Activated T-helper 1 cell treated with Interleukin-2 at 50 U/mL for 16 hours (primary cell): ENCODE measurements at regions not wholly inside any gene's neighbourhood (a gene's known extent, or its start where the extent isn't known, plus 50 kb on each side); places are given as distances from the start of the nearest gene placed in this dataset.

ENCODE experiments used
- DNase-seq: peaks from one replicate; pipeline ENCODE4 v3.0.0-alpha.2; 2020; ENCODE audit warnings: low read depth

GRCh38 chr13:109593230-109593629 lies 193.2 kb downstream of the IRS2 start:
- no peak for DNase-seq

- DNase-seq: no peak
Observed at GRCh38 chr13:109592770-109593169, 193.6 kb downstream of the IRS2 start.

- DNase-seq: no peak
Observed at GRCh38 chr13:109587689-109588088, 198.7 kb downstream of the IRS2 start.

GRCh38 chr13:109586509-109587346 lies 199.7 kb downstream of the IRS2 start:
- DNase-seq: no peak

- DNase-seq: no peak
Observed at GRCh38 chr13:109584844-109585361, 201.5 kb downstream of the IRS2 start.

GRCh38 chr13:109577191-109577700 lies 209.1 kb downstream of the IRS2 start:
- DNase-seq: no peak

- DNase-seq: no peak
Observed at GRCh38 chr13:109576331-109576813, 210.0 kb downstream of the IRS2 start.

GRCh38 chr13:109575821-109576220 lies 210.6 kb downstream of the IRS2 start:
- no peak for DNase-seq

GRCh38 chr13:109572389-109572788 lies 214.0 kb downstream of the IRS2 start:
- no peak for DNase-seq

- DNase-seq: no peak
Observed at GRCh38 chr13:109569958-109570711, 216.2 kb downstream of the IRS2 start.

- no peak for DNase-seq
Observed at GRCh38 chr13:109568339-109568818, 218.0 kb downstream of the IRS2 start.

GRCh38 chr13:109567315-109567714 lies 219.1 kb downstream of the IRS2 start:
- DNase-seq: no peak

GRCh38 chr13:109565877-109566276 lies 220.5 kb downstream of the IRS2 start:
- no peak for DNase-seq

- DNase-seq: no peak
Observed at GRCh38 chr13:109548374-109548773, 238.0 kb downstream of the IRS2 start.

- DNase-seq: no peak
Observed at GRCh38 chr13:109547942-109548341, 238.4 kb downstream of the IRS2 start.

GRCh38 chr13:109545931-109546330 lies 240.5 kb downstream of the IRS2 start:
- DNase-seq: no peak

- DNase-seq: no peak
Observed at GRCh38 chr13:109541081-109541480, 245.3 kb downstream of the IRS2 start.

- DNase-seq: no peak
Observed at GRCh38 chr13:109537584-109537983, 248.8 kb downstream of the IRS2 start.

- no peak for DNase-seq
Observed at GRCh38 chr13:109533350-109533749, 253.0 kb downstream of the IRS2 start.

GRCh38 chr13:109529964-109530363 lies 256.4 kb downstream of the IRS2 start:
- no peak for DNase-seq

- DNase-seq: no peak
Observed at GRCh38 chr13:109521719-109522118, 264.7 kb downstream of the IRS2 start.

GRCh38 chr13:109517517-109517916 lies 268.9 kb downstream of the IRS2 start:
- DNase-seq: no peak

- no peak for DNase-seq
Observed at GRCh38 chr13:109516186-109516585, 270.2 kb downstream of the IRS2 start.
